NOMO-1 (cell line): ENCODE measurements at regions not wholly inside any gene's neighbourhood (a gene's known extent, or its start where the extent isn't known, plus 50 kb on each side); places are given as distances from the start of the nearest gene placed in this dataset.

Experiments used
- DNase-seq, 2 experiments: peaks; one replicate each; lab custom pipeline; 2025; ENCODE audit not compliant: unreplicated experiment in 2 of 2; lab: John Stamatoyannopoulos, UW

- no peak for DNase-seq
Measured at GRCh38 chr3:27930052-27930602, 208.0 kb upstream of the EOMES start.

- no peak for DNase-seq
Measured at GRCh38 chr3:27935492-27935891, 213.4 kb upstream of the EOMES start.

- no peak for DNase-seq
Measured at GRCh38 chr3:27939521-27939920, 217.4 kb upstream of the EOMES start.

GRCh38 chr3:27939940-27940339 is 217.8 kb upstream of the EOMES start:
- no peak for DNase-seq

- DNase-seq = peak in 1 of 2 experiments; percentile 7
Measured at GRCh38 chr3:27943106-27943505, 221.0 kb upstream of the EOMES start.

GRCh38 chr3:27945229-27945628 is 223.1 kb upstream of the EOMES start:
- DNase-seq = no peak

GRCh38 chr3:27960133-27960532 is 238.0 kb upstream of the EOMES start:
- DNase-seq = peak in 1 of 2 experiments; percentile 12

GRCh38 chr3:27963519-27963918 is 241.4 kb upstream of the EOMES start:
- no peak for DNase-seq

GRCh38 chr3:27971600-27971999 is 249.5 kb upstream of the EOMES start:
- DNase-seq = no peak

- peak; percentile 48 to 96 for DNase-seq
Measured at GRCh38 chr3:27976933-27977332, 254.8 kb upstream of the EOMES start.

- DNase-seq = no peak
Measured at GRCh38 chr3:27978440-27978839, 256.3 kb upstream of the EOMES start.

- DNase-seq = no peak
Measured at GRCh38 chr3:27985369-27986035, 255.9 kb upstream of the CMC1 start.

GRCh38 chr3:27986234-27986879 is 255.1 kb upstream of the CMC1 start:
- DNase-seq = no peak

GRCh38 chr3:27990324-27990723 is 251.1 kb upstream of the CMC1 start:
- DNase-seq = no peak

GRCh38 chr3:27990837-27991236 is 250.6 kb upstream of the CMC1 start:
- no peak for DNase-seq

GRCh38 chr3:27993051-27993450 is 248.4 kb upstream of the CMC1 start:
- no peak for DNase-seq

GRCh38 chr3:28000608-28001007 is 240.8 kb upstream of the CMC1 start:
- no peak for DNase-seq

- DNase-seq = no peak
Measured at GRCh38 chr3:28008235-28008634, 233.2 kb upstream of the CMC1 start.

GRCh38 chr3:28012830-28013229 is 228.6 kb upstream of the CMC1 start:
- no peak for DNase-seq

GRCh38 chr3:28013864-28014473 is 227.4 kb upstream of the CMC1 start:
- no peak for DNase-seq

- DNase-seq = no peak
Measured at GRCh38 chr3:28018925-28019718, 222.3 kb upstream of the CMC1 start.
